GM12873 (cell line): ENCODE measurements at regions not wholly inside any gene's neighbourhood (a gene's known extent, or its start where the extent isn't known, plus 50 kb on each side); places are given as distances from the start of the nearest gene placed in this dataset.

Experiments
- CTCF ChIP-seq: IDR thresholded peaks from 2 replicates; pipeline ENCODE4 v1.5.1; 2012; ENCODE audit warnings: low read depth, mild to moderate bottlenecking, moderate library complexity, low read length, control low read depth; ENCODE audit not compliant: insufficient read depth; ENCODE audit errors: missing control alignments

DNA sequence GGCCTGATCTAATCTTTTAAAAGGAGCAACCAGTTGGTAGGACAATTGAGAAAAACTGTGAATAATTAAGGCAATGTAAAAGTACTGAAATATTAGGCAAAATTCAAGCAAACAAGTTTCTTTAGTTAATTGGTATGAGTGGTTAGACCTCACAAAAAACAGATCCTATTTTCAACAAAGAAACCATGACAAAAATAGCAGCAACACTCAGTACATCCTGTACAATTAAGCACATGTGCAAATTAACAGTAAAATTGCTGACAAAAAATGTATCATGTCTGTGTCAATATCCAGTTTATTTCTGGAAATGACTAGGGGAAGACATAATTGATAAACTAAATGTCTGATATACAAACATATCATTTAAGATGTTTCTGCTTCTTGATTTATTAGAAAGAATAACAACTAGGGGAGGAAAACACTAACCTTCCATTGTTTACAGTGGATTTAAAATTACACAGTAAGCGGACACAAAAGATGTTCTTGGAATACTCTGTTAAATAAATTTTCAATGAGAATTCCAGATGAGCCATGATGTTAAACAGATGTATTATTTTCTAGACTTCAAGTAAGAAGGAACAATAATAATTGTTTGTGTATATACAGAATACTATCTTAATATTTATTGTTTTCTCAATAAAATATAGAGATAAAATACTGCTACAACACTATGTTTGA, 638.9 kb downstream of the SPRY1 start:
- no peak for TF ChIP-seq CTCF

GRCh38 chr4:124037236-124037635, 640.6 kb downstream of the SPRY1 start:
- no peak for TF ChIP-seq CTCF

- no peak for TF ChIP-seq CTCF
These were observed 647.7 kb downstream of the SPRY1 start for GRCh38 chr4:124044330-124044729.

DNA sequence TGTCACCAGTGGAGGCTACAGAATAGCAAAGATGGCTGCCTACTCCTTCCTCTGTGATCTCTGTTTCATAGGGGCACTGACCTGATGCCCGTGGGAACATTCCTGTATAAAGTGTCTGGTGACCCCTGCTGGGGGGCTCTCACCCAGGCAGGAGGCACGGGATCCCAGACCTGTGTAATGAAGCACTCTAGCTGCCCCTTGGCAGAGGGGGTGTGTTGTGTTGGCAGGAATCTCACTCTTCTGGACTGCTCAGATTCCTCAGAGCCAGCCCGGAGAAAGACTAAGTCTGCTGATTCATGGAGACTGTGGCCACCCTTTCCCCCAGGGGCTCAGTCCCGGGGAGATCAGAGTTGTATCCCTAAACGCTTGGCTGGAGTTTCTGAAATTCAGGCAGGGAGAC, 648.3 kb downstream of the SPRY1 start:
- no peak for TF ChIP-seq CTCF

- no peak for TF ChIP-seq CTCF
These were observed 649.6 kb downstream of the SPRY1 start for GRCh38 chr4:124046190-124046589.

DNA sequence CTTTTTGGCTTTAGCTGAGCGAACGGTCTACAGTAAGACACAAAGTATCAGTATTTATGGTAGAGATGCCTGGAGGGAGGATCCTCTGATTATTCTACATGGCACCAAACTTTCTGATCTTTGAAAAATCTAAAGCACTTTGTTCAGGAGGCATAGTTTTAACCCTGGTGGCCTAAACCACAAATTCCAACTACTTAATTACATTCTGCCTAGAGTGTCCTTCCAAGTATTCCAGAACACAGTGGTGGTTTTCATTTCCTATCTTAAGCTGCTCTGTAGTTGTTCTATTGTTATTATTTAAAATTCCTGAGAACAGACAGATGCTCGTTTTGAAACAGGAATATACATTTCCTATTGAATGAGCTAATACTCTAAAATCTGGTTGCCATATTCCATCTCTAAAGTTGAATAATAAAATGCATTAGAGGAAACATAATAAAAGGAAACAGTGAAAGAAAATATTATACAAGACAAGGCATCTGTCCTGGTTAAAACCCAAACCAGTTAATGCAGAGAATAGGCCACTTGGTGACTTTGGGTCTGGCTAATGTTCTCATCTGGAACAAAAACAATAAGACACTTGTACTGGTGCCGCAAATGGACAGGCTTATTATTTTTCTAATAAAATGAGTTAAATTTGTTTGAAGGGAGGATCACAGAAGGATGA, 657.4 kb downstream of the SPRY1 start:
- TF ChIP-seq CTCF: no peak

DNA sequence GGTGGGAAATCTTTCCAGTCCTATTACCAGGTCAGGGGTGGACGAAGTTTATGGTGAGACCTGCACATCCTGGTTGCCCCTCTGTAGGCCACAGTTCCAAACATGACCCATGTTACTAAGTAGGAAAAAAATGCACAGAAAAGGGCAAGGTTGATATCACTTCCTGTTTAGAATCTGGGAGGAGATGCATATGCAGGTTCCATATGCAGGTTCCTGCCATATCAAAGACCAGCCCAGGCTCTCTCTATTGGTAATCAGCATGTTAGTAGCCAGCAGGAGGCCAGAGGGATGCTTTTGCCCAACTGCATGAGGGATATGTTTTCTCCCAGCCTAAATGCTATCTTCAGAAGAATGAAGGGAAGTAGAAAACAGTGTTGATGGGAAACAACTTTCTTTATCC, 657.2 kb downstream of the ANKRD50 start:
- TF ChIP-seq CTCF: no peak
